ENCODE measurements at regions not wholly inside any gene's neighbourhood (a gene's known extent, or its start where the extent isn't known, plus 50 kb on each side); places are given as distances from the start of the nearest gene placed in this dataset.
"Not testable (repeated sequence)": the region's sequence is repeated elsewhere in the genome, so short reads cannot be mapped to it uniquely, and the experiment has no call there.

DNA sequence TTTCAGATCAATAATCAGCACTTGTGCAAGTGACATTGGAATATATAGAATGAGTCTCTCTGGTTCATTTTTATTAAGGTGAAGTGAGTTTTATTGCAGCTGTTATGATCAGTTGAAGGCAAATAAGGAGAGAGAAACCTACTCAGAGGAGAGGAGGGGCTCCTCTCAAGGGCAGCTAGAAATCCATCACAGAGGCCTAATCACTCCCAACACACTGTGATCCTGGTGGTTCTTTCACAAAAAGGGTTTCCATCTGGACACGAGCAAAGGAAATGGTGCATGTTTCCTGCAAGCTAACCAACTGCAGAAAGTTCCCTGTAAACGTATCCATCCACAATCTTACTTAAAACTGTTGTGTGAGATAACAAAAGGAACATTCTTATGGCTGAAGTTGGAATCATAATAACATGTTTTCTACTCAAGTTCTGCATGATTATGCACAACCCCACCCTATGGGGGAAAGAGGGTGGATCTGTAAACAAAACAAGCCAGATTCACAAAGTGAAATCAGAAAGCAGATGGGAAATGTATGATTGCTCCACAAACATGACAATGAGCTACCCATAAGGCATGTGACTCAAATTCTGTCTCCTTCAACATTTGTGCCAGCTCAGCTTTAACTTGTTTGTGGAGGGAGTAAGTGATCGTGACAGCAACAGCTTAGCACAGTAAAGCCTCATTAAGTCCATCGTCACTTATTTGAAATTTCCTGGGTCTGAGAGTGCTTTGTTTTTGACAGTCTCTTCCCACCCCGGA lies 141.2 kb upstream of the ST6GALNAC5 start:
- Histone ChIP-seq H3K9me3 (ENCODE audit: low read depth) (no peaks in the 10 kb centered on the region), H3K36me3 (no peaks in the 10 kb centered on the region), H3K27ac (no peak overlapping the region), H3K27me3 (no peaks in the 10 kb centered on the region), H3K4me1 (ENCODE audit: low read depth) (no peaks in the 10 kb centered on the region), H3K4me3 (no peak overlapping the region)
- TF ChIP-seq, protein P1, sequence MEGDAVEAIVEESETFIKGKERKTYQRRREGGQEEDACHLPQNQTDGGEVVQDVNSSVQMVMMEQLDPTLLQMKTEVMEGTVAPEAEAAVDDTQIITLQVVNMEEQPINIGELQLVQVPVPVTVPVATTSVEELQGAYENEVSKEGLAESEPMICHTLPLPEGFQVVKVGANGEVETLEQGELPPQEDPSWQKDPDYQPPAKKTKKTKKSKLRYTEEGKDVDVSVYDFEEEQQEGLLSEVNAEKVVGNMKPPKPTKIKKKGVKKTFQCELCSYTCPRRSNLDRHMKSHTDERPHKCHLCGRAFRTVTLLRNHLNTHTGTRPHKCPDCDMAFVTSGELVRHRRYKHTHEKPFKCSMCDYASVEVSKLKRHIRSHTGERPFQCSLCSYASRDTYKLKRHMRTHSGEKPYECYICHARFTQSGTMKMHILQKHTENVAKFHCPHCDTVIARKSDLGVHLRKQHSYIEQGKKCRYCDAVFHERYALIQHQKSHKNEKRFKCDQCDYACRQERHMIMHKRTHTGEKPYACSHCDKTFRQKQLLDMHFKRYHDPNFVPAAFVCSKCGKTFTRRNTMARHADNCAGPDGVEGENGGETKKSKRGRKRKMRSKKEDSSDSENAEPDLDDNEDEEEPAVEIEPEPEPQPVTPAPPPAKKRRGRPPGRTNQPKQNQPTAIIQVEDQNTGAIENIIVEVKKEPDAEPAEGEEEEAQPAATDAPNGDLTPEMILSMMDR (IDR thresholded peaks at IDR 0.05; ENCODE audit: low read depth, low read length), result no peak
- no peak for DNase-seq (ENCODE audit: low read depth in 1 of 2, low spot score in 1 of 2)

DNA sequence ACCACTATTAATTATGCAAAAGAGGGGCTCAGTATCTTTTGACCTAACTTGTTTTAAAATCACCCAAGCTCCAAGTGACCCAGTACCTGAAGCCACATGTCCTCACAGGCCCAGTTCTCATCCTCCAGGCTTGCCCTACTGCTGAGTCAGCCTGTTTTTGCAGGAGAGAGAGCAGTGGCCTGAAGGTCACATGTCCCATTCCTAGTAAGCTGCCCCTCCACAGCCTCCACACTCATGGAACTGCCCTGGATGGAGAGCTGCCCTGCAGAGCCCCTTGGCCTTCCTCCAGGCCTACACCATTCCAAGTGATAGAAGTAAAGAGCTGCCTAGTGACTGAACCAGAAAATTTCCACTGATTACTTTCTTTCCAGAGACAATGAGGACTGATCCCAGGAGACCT lies 139.8 kb upstream of the ST6GALNAC5 start:
- Histone ChIP-seq H3K36me3 (no peaks in the 10 kb centered on the region), H3K27me3 (no peaks in the 10 kb centered on the region), H3K9me3 (ENCODE audit: low read depth) (no peaks in the 10 kb centered on the region), H3K27ac (no peak overlapping the region), H3K4me1 (ENCODE audit: low read depth) (no peaks in the 10 kb centered on the region), H3K4me3 (no peak overlapping the region)
- TF ChIP-seq, protein P1 (IDR thresholded peaks at IDR 0.05; ENCODE audit: low read depth, low read length), result no peak
- DNase-seq (ENCODE audit: low read depth in 1 of 2, low spot score in 1 of 2), result no peak

DNA sequence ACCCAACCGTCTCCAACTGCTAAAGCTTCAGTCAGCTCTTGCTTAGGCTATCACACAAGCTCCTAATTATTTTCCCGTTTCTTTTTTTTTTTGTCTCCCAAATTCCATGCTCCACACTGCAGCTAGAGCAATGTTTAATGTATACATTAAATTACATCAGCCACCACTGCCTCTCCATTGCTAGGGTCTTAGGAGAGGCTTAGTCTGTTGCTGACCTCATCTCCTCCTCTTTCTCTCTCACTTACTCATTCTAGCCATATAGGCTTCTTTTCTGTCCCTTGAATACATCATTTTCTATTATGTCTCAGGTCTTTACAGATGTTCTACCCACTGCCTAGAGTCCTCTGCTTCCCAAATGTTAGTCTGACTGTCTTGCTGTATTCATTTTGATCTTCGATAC lies 138.1 kb upstream of the ST6GALNAC5 start:
- TF ChIP-seq, protein P1 (IDR thresholded peaks at IDR 0.05; ENCODE audit: low read depth, low read length), result no peak
- H3K36me3 ChIP-seq, result no peaks in the 10 kb centered on the region
- H3K27ac ChIP-seq, result no peak overlapping the region

DNA sequence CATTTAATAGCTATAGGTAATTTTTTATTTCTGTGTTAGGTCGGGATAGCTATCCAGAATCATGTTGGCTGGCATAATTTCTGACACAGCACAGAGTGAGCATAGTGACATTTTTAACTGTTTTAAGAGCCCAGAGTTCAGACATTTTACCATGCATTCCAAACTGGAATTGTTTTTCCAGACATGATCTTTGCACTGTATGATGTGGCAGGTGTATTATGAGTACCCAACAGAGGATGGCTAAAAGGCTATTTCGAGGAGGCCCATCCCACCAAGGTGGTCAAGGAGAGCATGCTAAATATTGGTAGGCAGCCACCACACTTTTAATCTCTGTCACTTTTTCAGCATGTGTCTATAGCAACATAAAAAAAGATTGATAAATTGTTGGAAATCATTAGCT lies 137.3 kb upstream of the ST6GALNAC5 start:
- no peak for DNase-seq (ENCODE audit: low read depth in 1 of 2, low spot score in 1 of 2)
- Histone ChIP-seq H3K4me3 (no peak overlapping the region), H3K4me1 (ENCODE audit: low read depth) (no peaks in the 10 kb centered on the region), H3K27ac (no peak overlapping the region), H3K27me3 (no peaks in the 10 kb centered on the region), H3K9me3 (ENCODE audit: low read depth) (no peaks in the 10 kb centered on the region), H3K36me3 (no peaks in the 10 kb centered on the region)
- TF ChIP-seq, protein P1 (IDR thresholded peaks at IDR 0.05; ENCODE audit: low read depth, low read length), result no peak

More for the DNA sequence above, 138.1 kb upstream of the ST6GALNAC5 start:
- no peak for DNase-seq (ENCODE audit: low read depth in 1 of 2, low spot score in 1 of 2)
- H3K4me1 ChIP-seq (ENCODE audit: low read depth), result no peaks in the 10 kb centered on the region
- no peaks in the 10 kb centered on the region for H3K27me3 ChIP-seq
- no peak overlapping the region for H3K4me3 ChIP-seq
- H3K9me3 ChIP-seq (ENCODE audit: low read depth), result no peaks in the 10 kb centered on the region

DNA sequence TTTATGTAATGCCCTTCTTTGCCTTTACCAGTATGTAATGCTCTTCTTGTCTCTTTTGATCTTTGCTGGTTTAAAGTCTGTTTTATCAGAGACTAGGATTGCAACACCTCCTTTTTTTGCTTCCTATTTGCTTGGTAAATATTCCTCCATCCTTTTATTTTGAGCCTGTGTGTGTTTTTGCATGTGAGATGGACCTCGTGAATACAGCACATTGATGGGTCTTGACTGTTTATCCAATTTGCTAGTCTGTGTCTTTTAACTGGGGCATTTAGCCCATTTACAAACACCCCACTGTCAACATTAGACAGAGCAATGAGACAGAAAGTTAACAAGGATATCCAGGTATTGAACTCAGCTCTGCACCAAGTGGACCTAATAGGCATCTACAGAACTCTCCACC lies 128.9 kb upstream of the ST6GALNAC5 start:
- H3K27ac ChIP-seq; H3K27me3 ChIP-seq; H3K4me1 ChIP-seq (ENCODE audit: low read depth); H3K9me3 ChIP-seq (ENCODE audit: low read depth); DNase-seq (ENCODE audit: low read depth in 1 of 2, low spot score in 1 of 2); H3K4me3 ChIP-seq; H3K36me3 ChIP-seq: not testable (repeated sequence)

DNA sequence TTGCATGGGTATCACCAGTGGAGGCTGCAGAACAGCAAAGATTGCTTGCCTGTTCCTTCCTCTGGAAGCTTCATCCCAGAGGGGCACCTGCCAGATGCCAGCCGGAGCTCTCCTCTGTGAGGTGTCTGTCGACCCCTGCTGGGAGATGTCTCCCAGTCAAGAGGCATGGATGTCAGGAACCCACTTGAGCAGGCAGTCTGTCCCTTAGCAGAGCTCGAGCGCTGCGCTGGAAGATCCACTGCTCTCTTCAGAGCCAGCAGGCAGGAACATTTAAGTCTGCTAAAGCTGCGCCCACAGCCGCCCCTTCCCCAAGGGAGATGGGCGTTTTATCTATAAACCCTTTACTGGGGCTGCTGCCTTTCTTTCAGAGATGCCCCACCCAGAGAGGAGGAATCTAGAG lies 126.3 kb upstream of the ST6GALNAC5 start:
- not testable (repeated sequence) for DNase-seq (ENCODE audit: low read depth in 1 of 2, low spot score in 1 of 2); H3K27me3 ChIP-seq; H3K36me3 ChIP-seq; H3K9me3 ChIP-seq (ENCODE audit: low read depth); H3K4me3 ChIP-seq; H3K4me1 ChIP-seq (ENCODE audit: low read depth); H3K27ac ChIP-seq

Measured in cardiac muscle cell (in vitro differentiated cells and primary cell).